Osteocyte (in vitro differentiated cells): ENCODE measurements at regions not wholly inside any gene's neighbourhood (a gene's known extent, or its start where the extent isn't known, plus 50 kb on each side); places are given as distances from the start of the nearest gene placed in this dataset.

Experiments used
- DNase-seq: peaks from one replicate; pipeline ENCODE4 v3.0.0; 2021; ENCODE audit warnings: mixed read lengths; ENCODE audit not compliant: unreplicated experiment; ENCODE audit errors: extremely low spot score
- H3K27ac Mint-ChIP-seq: one replicate; pipeline ENCODE4 v1.8.0; 2021; ENCODE audit warnings: mild to moderate bottlenecking, mixed read lengths; ENCODE audit not compliant: unreplicated experiment
- H3K27me3 Mint-ChIP-seq: one replicate; pipeline ENCODE4 v1.8.0; 2021; ENCODE audit warnings: mixed read lengths; ENCODE audit not compliant: unreplicated experiment
- H3K36me3 Mint-ChIP-seq: one replicate; pipeline ENCODE4 v1.8.0; 2021; ENCODE audit warnings: mixed read lengths; ENCODE audit not compliant: unreplicated experiment
- H3K4me1 Mint-ChIP-seq: one replicate; pipeline ENCODE4 v1.8.0; 2021; ENCODE audit warnings: mixed read lengths; ENCODE audit not compliant: unreplicated experiment
- H3K4me3 Mint-ChIP-seq: one replicate; pipeline ENCODE4 v1.8.0; 2021; ENCODE audit warnings: mild to moderate bottlenecking, moderate library complexity, mixed read lengths; ENCODE audit not compliant: unreplicated experiment
- H3K9me3 Mint-ChIP-seq: one replicate; pipeline ENCODE4 v1.8.0; 2021; ENCODE audit warnings: mixed read lengths; ENCODE audit not compliant: unreplicated experiment
- CTCF ChIP-seq: fragments of 200-600 bp; sonication (generic); IDR thresholded peaks from 2 replicates; pipeline ENCODE4 v1.5.0; 2021; ENCODE audit warnings: antibody characterized with exemption, mild to moderate bottlenecking, moderate library complexity

DNA sequence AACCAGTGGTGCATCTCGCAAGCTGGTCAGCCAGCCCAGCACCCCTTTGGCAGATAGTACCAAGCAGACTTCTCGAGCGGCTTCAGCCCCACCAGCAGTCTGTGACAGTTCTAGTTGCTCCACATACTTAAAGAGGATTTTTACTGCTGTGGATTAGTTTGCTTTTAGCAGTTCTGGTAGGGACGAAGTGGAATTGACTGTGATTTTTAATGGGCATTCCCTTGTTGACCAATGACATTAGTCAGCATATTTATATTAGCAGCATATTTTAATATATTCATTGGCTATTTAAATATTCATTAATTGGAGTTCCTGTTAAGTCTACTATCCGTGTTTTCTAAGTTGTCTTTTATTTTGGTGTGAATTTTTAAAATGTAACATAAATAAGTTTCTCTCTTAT is 500.9 kb upstream of the FAT1 start:
- no peak overlapping the region for H3K27ac Mint-ChIP-seq
- no peak for DNase-seq
- no peak overlapping the region for H3K4me3 Mint-ChIP-seq
- H3K4me1 Mint-ChIP-seq, result peaks cover 21% of the 10 kb centered on the region
- H3K36me3 Mint-ChIP-seq, result no peaks in the 10 kb centered on the region
- no peak for TF ChIP-seq CTCF
- H3K27me3 Mint-ChIP-seq, result no peaks in the 10 kb centered on the region
- no peaks in the 10 kb centered on the region for H3K9me3 Mint-ChIP-seq

GRCh38 chr4:187227907-187228704 is 504.4 kb upstream of the FAT1 start:
- Mint-ChIP-seq H3K4me1 (peaks cover 21% of the 10 kb centered on the region), H3K9me3 (no peaks in the 10 kb centered on the region), H3K4me3 (no peak overlapping the region), H3K36me3 (no peaks in the 10 kb centered on the region), H3K27ac (peak overlapping the region; percentile 81), H3K27me3 (no peaks in the 10 kb centered on the region)
- TF ChIP-seq CTCF, result no peak
- DNase-seq, result no peak

- Mint-ChIP-seq H3K4me1 (peaks cover 36% of the 10 kb centered on the region), H3K4me3 (no peak overlapping the region), H3K36me3 (no peaks in the 10 kb centered on the region), H3K9me3 (no peaks in the 10 kb centered on the region), H3K27ac (no peak overlapping the region), H3K27me3 (no peaks in the 10 kb centered on the region)
- no peak for TF ChIP-seq CTCF
- DNase-seq, result no peak
These were observed 508.5 kb upstream of the FAT1 start for GRCh38 chr4:187232196-187232595.

DNA sequence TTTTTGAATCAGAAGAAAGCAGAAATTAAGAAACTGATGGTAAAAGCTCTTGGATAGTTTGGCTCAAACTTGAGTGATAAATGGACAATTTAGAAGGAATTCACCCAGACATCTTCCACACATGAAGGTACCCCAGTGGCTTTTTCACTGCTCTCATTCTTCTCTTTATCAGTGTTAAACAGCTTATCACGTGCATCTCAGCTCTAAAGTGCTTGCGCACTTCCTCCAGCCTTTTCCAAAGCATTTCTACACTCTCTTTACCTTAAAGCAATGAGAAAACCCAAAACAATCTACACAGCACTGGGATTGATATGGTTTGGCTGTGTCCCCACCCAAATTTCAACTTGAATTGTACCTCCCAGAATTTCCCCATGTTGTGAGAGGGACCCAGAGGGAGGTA is 509.1 kb upstream of the FAT1 start:
- no peak overlapping the region for H3K27ac Mint-ChIP-seq
- H3K4me3 Mint-ChIP-seq, result no peak overlapping the region
- H3K27me3 Mint-ChIP-seq, result no peaks in the 10 kb centered on the region
- H3K36me3 Mint-ChIP-seq, result no peaks in the 10 kb centered on the region
- H3K9me3 Mint-ChIP-seq, result no peaks in the 10 kb centered on the region
- TF ChIP-seq CTCF, result no peak
- DNase-seq, result no peak
- H3K4me1 Mint-ChIP-seq, result peaks cover 36% of the 10 kb centered on the region

- Mint-ChIP-seq H3K27me3 (no peaks in the 10 kb centered on the region), H3K4me1 (peaks cover 44% of the 10 kb centered on the region), H3K27ac (peak overlapping the region; percentile 39), H3K36me3 (no peaks in the 10 kb centered on the region), H3K4me3 (no peak overlapping the region), H3K9me3 (no peaks in the 10 kb centered on the region)
- TF ChIP-seq CTCF, result no peak
- no peak for DNase-seq
These were observed 512.0 kb upstream of the FAT1 start for GRCh38 chr4:187235456-187236170.
